ENCODE measurements at regions not wholly inside any gene's neighbourhood (a gene's known extent, or its start where the extent isn't known, plus 50 kb on each side); places are given as distances from the start of the nearest gene placed in this dataset.
"Not testable (repeated sequence)": the region's sequence is repeated elsewhere in the genome, so short reads cannot be mapped to it uniquely, and the experiment has no call there.

GRCh38 chr13:112198396-112199010 lies 131.6 kb downstream of the SOX1 start:
- DNase-seq: no peak

GRCh38 chr13:112200200-112200599 lies 133.3 kb downstream of the SOX1 start:
- no peak for DNase-seq

GRCh38 chr13:112202266-112202665 lies 135.3 kb downstream of the SOX1 start:
- DNase-seq: no peak

GRCh38 chr13:112202966-112203365 lies 136.0 kb downstream of the SOX1 start:
- DNase-seq: no peak

GRCh38 chr13:112203614-112204013 lies 136.7 kb downstream of the SOX1 start:
- DNase-seq: no peak

- no peak for DNase-seq
These were observed 137.7 kb downstream of the SOX1 start for GRCh38 chr13:112204346-112205327.

- no peak for DNase-seq
These were observed 139.0 kb downstream of the SOX1 start for GRCh38 chr13:112205990-112206389.

- DNase-seq: no peak
These were observed 140.2 kb downstream of the SOX1 start for GRCh38 chr13:112207129-112207528.

GRCh38 chr13:112208656-112209055 lies 141.7 kb downstream of the SOX1 start:
- DNase-seq: no peak

GRCh38 chr13:112209266-112209665 lies 142.3 kb downstream of the SOX1 start:
- no peak for DNase-seq

- DNase-seq: no peak
These were observed 142.8 kb downstream of the SOX1 start for GRCh38 chr13:112209711-112210110.

GRCh38 chr13:112210371-112210770 lies 143.4 kb downstream of the SOX1 start:
- no peak for DNase-seq

GRCh38 chr13:112212533-112212932 lies 145.6 kb downstream of the SOX1 start:
- DNase-seq: no peak

GRCh38 chr13:112213467-112214255 lies 146.7 kb downstream of the SOX1 start:
- DNase-seq: no peak

- no peak for DNase-seq
These were observed 148.9 kb downstream of the SOX1 start for GRCh38 chr13:112215871-112216270.

GRCh38 chr13:112217431-112217830 lies 150.5 kb downstream of the SOX1 start:
- DNase-seq: no peak

GRCh38 chr13:112218416-112218815 lies 151.5 kb downstream of the SOX1 start:
- DNase-seq: no peak

- no peak for DNase-seq
These were observed 152.8 kb downstream of the SOX1 start for GRCh38 chr13:112219740-112220139.

- no peak for DNase-seq
These were observed 153.4 kb downstream of the SOX1 start for GRCh38 chr13:112220296-112220875.

GRCh38 chr13:112220925-112221324 lies 154.0 kb downstream of the SOX1 start:
- no peak for DNase-seq

- DNase-seq: no peak
These were observed 153.2 kb upstream of the SPACA7 start for GRCh38 chr13:112222971-112223370.

GRCh38 chr13:112223929-112224328 lies 152.2 kb upstream of the SPACA7 start:
- DNase-seq: not testable (repeated sequence)
